GM21723 (cell line): ENCODE measurements at regions not wholly inside any gene's neighbourhood (a gene's known extent, or its start where the extent isn't known, plus 50 kb on each side); places are given as distances from the start of the nearest gene placed in this dataset.
"Not testable (repeated sequence)": the region's sequence is repeated elsewhere in the genome, so short reads cannot be mapped to it uniquely, and the experiment has no call there.

Experiments used
- ATAC-seq: cut with Tn5 transposase; IDR thresholded peaks from one replicate; pipeline ENCODE4 v1.9.1; 2021; ENCODE audit warnings: mild to moderate bottlenecking, moderate library complexity; ENCODE audit not compliant: unreplicated experiment

GRCh38 chr4:75422998-75423397, 91.2 kb downstream of the RCHY1 start:
- ATAC-seq, result no peak

GRCh38 chr4:75412746-75413145, 101.5 kb downstream of the RCHY1 start:
- ATAC-seq, result no peak

GRCh38 chr4:75398501-75398900, 115.7 kb downstream of the RCHY1 start:
- no peak for ATAC-seq

- no peak for ATAC-seq
These were observed 122.6 kb downstream of the RCHY1 start for GRCh38 chr4:75391489-75392166.

- not testable (repeated sequence) for ATAC-seq
These were observed 127.8 kb downstream of the RCHY1 start for GRCh38 chr4:75386426-75386825.

GRCh38 chr4:75385106-75385505, 129.1 kb downstream of the RCHY1 start:
- ATAC-seq, result no peak

- no peak for ATAC-seq
These were observed 137.7 kb downstream of the RCHY1 start for GRCh38 chr4:75376543-75376942.

- no peak for ATAC-seq
These were observed 142.3 kb downstream of the RCHY1 start for GRCh38 chr4:75371915-75372314.

- no peak for ATAC-seq
These were observed 143.6 kb downstream of the RCHY1 start for GRCh38 chr4:75370576-75370975.

GRCh38 chr4:75345423-75345822, 168.8 kb downstream of the RCHY1 start:
- no peak for ATAC-seq

GRCh38 chr4:75344915-75345314, 169.3 kb downstream of the RCHY1 start:
- no peak for ATAC-seq

GRCh38 chr4:75343333-75343732, 170.9 kb downstream of the RCHY1 start:
- ATAC-seq, result no peak

GRCh38 chr4:75340561-75340960, 173.6 kb downstream of the RCHY1 start:
- no peak for ATAC-seq

- no peak for ATAC-seq
These were observed 175.8 kb downstream of the RCHY1 start for GRCh38 chr4:75338352-75338880.

GRCh38 chr4:75327804-75328512, 186.2 kb downstream of the RCHY1 start:
- ATAC-seq, result no peak

- ATAC-seq, result no peak
These were observed 188.8 kb downstream of the RCHY1 start for GRCh38 chr4:75325318-75325979.

GRCh38 chr4:75321484-75321883, 192.7 kb downstream of the RCHY1 start:
- ATAC-seq, result no peak

GRCh38 chr4:75317641-75318040, 196.6 kb downstream of the RCHY1 start:
- not testable (repeated sequence) for ATAC-seq

- ATAC-seq, result no peak
These were observed 206.2 kb downstream of the RCHY1 start for GRCh38 chr4:75308049-75308448.

- ATAC-seq, result no peak
These were observed 207.7 kb downstream of the RCHY1 start for GRCh38 chr4:75306506-75306905.

- no peak for ATAC-seq
These were observed 211.6 kb downstream of the RCHY1 start for GRCh38 chr4:75302648-75303047.
